PC-9 (cell line): ENCODE measurements at regions not wholly inside any gene's neighbourhood (a gene's known extent, or its start where the extent isn't known, plus 50 kb on each side); places are given as distances from the start of the nearest gene placed in this dataset.

Experiments
- BruUV-seq: library from RNA; stranded (reverse); fragments of 400-500 nt; replicated peaks from 2 replicates; lab custom pipeline; 2021; lab: Mats Ljungman, UMichigan
- CTCF ChIA-PET: fragments of 300-600 bp; sonication (Branson Sonifier 250); formaldehyde crosslinking; loops from one replicate; lab custom pipeline; 2022; ENCODE audit warnings: antibody characterized with exemption; lab: Charles Lee
- POLR2A ChIA-PET: fragments of 300-600 bp; sonication (Branson Sonifier 250); formaldehyde crosslinking; loops from one replicate; lab custom pipeline; 2022; ENCODE audit warnings: antibody characterized with exemption; ENCODE audit not compliant: unreplicated experiment; lab: Charles Lee
- DNase-seq, 2 experiments: peaks; one replicate each; pipeline versions ENCODE4 v3.0.0 to v3.0.0-alpha.2; 2015 to 2022; ENCODE audit warnings: mixed read lengths in 1 of 2
- H2AFZ ChIP-seq: fragments of 200-600 bp; sonication (generic); 2 replicates; pipeline ENCODE4 v1.8.1; 2017; ENCODE audit warnings: antibody characterized with exemption
- H3F3A ChIP-seq: fragments of 200-600 bp; sonication (generic); 2 replicates; pipeline ENCODE4 v1.8.1; 2017; ENCODE audit warnings: antibody characterized with exemption, mild to moderate bottlenecking, low read depth; ENCODE audit not compliant: insufficient read depth
- H3K27ac ChIP-seq: fragments of 200-600 bp; sonication (generic); 2 replicates; pipeline ENCODE4 v1.6.1; 2016; ENCODE audit warnings: mixed run types
- H3K27me3 ChIP-seq: fragments of 200-600 bp; sonication (generic); 2 replicates; pipeline ENCODE4 v1.6.1; 2016; ENCODE audit warnings: low read depth, mixed run types; ENCODE audit not compliant: insufficient read depth
- H3K36me3 ChIP-seq: fragments of 200-600 bp; sonication (generic); 2 replicates; pipeline ENCODE4 v1.6.1; 2016; ENCODE audit warnings: low read depth, mixed run types
- H3K4me1 ChIP-seq: fragments of 200-600 bp; sonication (generic); replicated peaks from 2 replicates; pipeline ENCODE4 v1.6.1; 2016; ENCODE audit warnings: mixed run types; ENCODE audit not compliant: insufficient read depth
- H3K4me2 ChIP-seq: fragments of 200-600 bp; sonication (generic); 2 replicates; pipeline ENCODE4 v1.6.1; 2017; ENCODE audit warnings: mixed run types
- H3K4me3 ChIP-seq: fragments of 200-600 bp; sonication (generic); 2 replicates; pipeline ENCODE4 v1.6.1; 2016; ENCODE audit warnings: mixed run types
- H3K79me2 ChIP-seq: fragments of 200-600 bp; sonication (generic); 2 replicates; pipeline ENCODE4 v1.6.1; 2017; ENCODE audit warnings: low read depth, mixed run types
- H3K9me2 ChIP-seq: fragments of 200-600 bp; sonication (generic); 2 replicates; pipeline ENCODE4 v1.8.1; 2017; ENCODE audit warnings: mild to moderate bottlenecking; ENCODE audit not compliant: insufficient read depth
- H3K9me3 ChIP-seq: fragments of 200-600 bp; sonication (generic); 2 replicates; pipeline ENCODE4 v1.8.1; 2016; ENCODE audit warnings: low read depth; ENCODE audit not compliant: insufficient read depth
- H4K20me1 ChIP-seq: fragments of 200-600 bp; sonication (generic); 2 replicates; pipeline ENCODE4 v1.8.1; 2017; ENCODE audit not compliant: insufficient read depth
- CTCF ChIP-seq: fragments of 200-600 bp; sonication (generic); conservative IDR thresholded peaks from 2 replicates; pipeline ENCODE4 v1.6.1; 2017; ENCODE audit warnings: mixed run types, antibody characterized with exemption, mild to moderate bottlenecking, moderate library complexity
- EZH2 ChIP-seq: fragments of 200-600 bp; sonication (generic); IDR thresholded peaks from 2 replicates; pipeline ENCODE4 v1.8.0; 2017; ENCODE audit warnings: antibody characterized with exemption, low read depth
- intact Hi-C: fragments of 100-400 bp; cut with micrococcal nuclease; formaldehyde crosslinking; loops from one replicate; pipeline ENCODE4 v1.10.0; 2022; ENCODE audit not compliant: unreplicated experiment

DNA sequence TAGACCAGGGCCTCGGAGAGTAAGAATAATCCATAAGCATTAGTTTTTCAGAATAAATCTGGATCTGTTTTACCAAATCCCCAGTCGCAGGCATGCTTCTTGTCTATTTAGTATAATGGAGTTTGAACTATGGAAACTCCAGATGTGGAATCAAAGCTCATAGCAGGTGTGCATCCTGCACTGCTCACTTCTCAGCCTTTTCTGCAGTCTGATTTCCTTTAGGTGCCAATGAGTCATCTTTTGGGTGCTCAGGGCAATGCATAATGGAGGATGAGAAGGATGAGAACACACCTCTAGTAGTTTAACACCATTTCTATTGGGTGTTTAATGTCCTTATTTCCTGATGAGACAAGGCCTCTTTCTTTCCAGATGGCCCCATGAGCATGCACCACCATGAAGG lies 961.2 kb downstream of the TMEM121 start:
- no peak for DNase-seq
- ChIA-PET POLR2A (no interaction called here), CTCF (no interaction called here)
- Histone ChIP-seq H3K4me2 (no peak overlapping the region), H3K9me2 (no peaks in the 10 kb centered on the region), H3K4me3 (no peak overlapping the region), H3K79me2 (no peaks in the 10 kb centered on the region), H3K4me1 (no peaks in the 10 kb centered on the region), H3K9me3 (no peaks in the 10 kb centered on the region), H4K20me1 (no peaks in the 10 kb centered on the region), H3F3A (no peaks in the 10 kb centered on the region), H2AFZ (no peak overlapping the region), H3K36me3 (no peaks in the 10 kb centered on the region; the same call in 1 of the 2 replicates), H3K27me3 (no peaks in the 10 kb centered on the region), H3K27ac (no peak overlapping the region)
- TF ChIP-seq CTCF (no peak), EZH2 (no peak)
- BruUV-seq: no TSS peak
- intact Hi-C loops: no loop called here

GRCh38 chr14:106488291-106488690 lies 961.9 kb downstream of the TMEM121 start:
- no TSS peak for BruUV-seq
- Histone ChIP-seq H3K27ac (no peak overlapping the region), H3K27me3 (no peaks in the 10 kb centered on the region), H3K4me1 (no peaks in the 10 kb centered on the region), H3K4me2 (no peak overlapping the region), H3K9me2 (no peaks in the 10 kb centered on the region), H3F3A (no peaks in the 10 kb centered on the region), H4K20me1 (no peaks in the 10 kb centered on the region), H3K9me3 (no peaks in the 10 kb centered on the region), H3K79me2 (no peaks in the 10 kb centered on the region), H3K4me3 (no peak overlapping the region), H2AFZ (no peak overlapping the region), H3K36me3 (no peaks in the 10 kb centered on the region; the same call in 1 of the 2 replicates)
- ChIA-PET CTCF (no interaction called here), POLR2A (no interaction called here)
- intact Hi-C loops: no loop called here
- DNase-seq: no peak
- no peak for TF ChIP-seq EZH2
- TF ChIP-seq CTCF: no peak

DNA sequence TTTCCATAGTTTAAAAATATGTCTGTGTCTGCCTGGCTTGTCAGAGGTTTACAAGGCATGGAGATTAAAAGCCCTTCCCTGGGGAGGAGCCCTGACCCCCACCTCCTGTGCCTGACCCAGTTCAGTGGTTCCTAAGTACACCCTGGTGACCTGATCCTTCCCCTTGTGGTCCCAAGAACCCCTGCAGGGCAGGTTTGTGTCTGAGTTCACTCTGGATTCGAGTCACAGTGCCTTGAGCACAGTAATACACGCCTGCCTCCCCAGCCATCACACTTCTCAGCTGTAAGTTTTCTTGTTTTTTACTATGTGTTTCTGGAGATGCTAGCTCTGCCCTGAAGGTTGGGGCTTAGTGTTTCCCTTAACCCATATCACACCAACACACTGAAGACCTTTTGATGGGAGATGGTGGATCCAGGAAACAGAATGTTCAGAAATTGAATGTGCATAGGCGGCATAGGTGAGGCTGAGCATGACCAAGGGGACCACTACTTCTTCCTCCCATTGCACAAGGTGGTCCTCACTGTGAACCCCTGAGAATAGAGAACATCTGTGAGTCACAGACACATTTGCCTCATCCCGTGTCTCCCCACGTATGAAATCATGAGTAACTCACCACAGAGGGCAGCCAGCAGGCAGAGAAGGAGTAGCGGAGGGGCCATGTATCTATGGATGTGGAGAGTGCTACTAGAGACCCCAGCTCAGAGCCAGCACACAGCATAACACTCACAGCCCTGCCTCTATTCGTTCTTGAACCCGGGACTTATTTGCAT lies 962.9 kb downstream of the TMEM121 start:
- Histone ChIP-seq H3K4me3 (no peak overlapping the region), H3F3A (no peaks in the 10 kb centered on the region), H2AFZ (no peak overlapping the region), H4K20me1 (no peaks in the 10 kb centered on the region), H3K9me2 (no peaks in the 10 kb centered on the region), H3K27ac (no peak overlapping the region), H3K9me3 (no peaks in the 10 kb centered on the region), H3K79me2 (no peaks in the 10 kb centered on the region), H3K4me1 (no peaks in the 10 kb centered on the region), H3K27me3 (no peaks in the 10 kb centered on the region), H3K4me2 (no peak overlapping the region), H3K36me3 (peaks cover 3% of the 10 kb centered on the region; the same call in 1 of the 2 replicates)
- no peak for DNase-seq
- TF ChIP-seq CTCF (no peak), EZH2 (no peak)
- ChIA-PET CTCF (no interaction called here), POLR2A (no interaction called here)
- intact Hi-C loops: no loop called here
- no TSS peak for BruUV-seq
